Kidney epithelial cell (primary cell): ENCODE measurements at regions not wholly inside any gene's neighbourhood (a gene's known extent, or its start where the extent isn't known, plus 50 kb on each side); places are given as distances from the start of the nearest gene placed in this dataset.

ENCODE experiments used
- DNase-seq: peaks from one replicate; pipeline ENCODE4 v3.0.0-alpha.2; 2010; ENCODE audit warnings: low read depth
- H3K27me3 ChIP-seq: 2 replicates; pipeline ENCODE4 v1.6.0; 2011; ENCODE audit warnings: low read length; ENCODE audit not compliant: control insufficient read depth, insufficient read depth
- H3K36me3 ChIP-seq: 2 replicates; pipeline ENCODE4 v1.5.1; 2011; ENCODE audit warnings: low read length; ENCODE audit not compliant: control insufficient read depth, insufficient read depth
- H3K4me3 ChIP-seq: 2 replicates; pipeline ENCODE4 v1.5.1; 2011; ENCODE audit warnings: low read depth, mild to moderate bottlenecking, control low read depth, low read length
- TF ChIP-seq, protein P1 (sequence below): IDR thresholded peaks from 2 replicates; pipeline ENCODE4 v1.5.1; 2011; ENCODE audit warnings: mild to moderate bottlenecking, moderate library complexity, low read length, control low read depth, inconsistent platforms; ENCODE audit not compliant: insufficient read depth, poor library complexity, severe bottlenecking

DNA sequence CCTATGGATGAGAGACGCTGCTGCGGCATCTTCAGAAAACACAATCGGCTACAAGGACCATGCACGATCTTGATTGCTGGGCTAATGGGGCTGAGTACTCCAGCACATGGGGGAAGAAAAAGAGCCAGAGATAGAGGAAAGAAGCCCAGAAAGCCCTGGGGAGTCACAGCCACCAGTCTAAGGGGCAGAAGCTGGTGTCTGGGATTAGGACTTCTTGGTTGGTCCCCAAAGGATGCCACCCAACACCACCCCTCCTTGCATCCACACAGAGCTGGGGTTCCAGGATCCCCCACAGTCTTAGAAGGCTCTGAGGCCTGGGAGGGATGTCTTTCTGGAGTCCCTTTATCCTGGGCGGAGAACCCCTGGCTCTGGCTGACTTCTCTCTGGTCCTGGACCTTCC, 98.4 kb upstream of the TARDBP start:
- no peaks in the 10 kb centered on the region for H3K36me3 ChIP-seq
- H3K27me3 ChIP-seq: peaks cover 19% of the 10 kb centered on the region
- no peak overlapping the region for H3K4me3 ChIP-seq
- TF ChIP-seq, protein P1, sequence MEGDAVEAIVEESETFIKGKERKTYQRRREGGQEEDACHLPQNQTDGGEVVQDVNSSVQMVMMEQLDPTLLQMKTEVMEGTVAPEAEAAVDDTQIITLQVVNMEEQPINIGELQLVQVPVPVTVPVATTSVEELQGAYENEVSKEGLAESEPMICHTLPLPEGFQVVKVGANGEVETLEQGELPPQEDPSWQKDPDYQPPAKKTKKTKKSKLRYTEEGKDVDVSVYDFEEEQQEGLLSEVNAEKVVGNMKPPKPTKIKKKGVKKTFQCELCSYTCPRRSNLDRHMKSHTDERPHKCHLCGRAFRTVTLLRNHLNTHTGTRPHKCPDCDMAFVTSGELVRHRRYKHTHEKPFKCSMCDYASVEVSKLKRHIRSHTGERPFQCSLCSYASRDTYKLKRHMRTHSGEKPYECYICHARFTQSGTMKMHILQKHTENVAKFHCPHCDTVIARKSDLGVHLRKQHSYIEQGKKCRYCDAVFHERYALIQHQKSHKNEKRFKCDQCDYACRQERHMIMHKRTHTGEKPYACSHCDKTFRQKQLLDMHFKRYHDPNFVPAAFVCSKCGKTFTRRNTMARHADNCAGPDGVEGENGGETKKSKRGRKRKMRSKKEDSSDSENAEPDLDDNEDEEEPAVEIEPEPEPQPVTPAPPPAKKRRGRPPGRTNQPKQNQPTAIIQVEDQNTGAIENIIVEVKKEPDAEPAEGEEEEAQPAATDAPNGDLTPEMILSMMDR: no peak
- no peak for DNase-seq

DNA sequence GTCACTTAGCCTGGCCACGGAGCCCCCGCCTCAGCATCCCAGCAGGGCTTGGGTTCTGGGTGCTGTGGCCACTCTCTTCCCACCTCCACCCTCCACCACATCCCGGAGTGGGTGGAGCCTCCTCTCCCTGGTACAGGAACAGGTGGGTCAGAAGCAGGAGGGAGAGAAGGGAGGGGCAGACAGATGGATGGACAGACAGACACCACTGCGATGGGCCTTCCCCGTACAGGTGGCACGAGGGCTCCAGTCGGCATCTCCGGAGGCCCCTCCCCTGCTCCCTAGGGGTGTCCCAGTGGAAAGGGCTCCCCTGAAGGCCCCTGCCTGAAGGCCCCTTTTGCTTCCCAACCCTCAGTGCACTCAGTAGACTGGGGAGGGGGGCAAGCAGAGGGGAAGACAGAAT, 96.9 kb upstream of the TARDBP start:
- no peaks in the 10 kb centered on the region for H3K36me3 ChIP-seq
- TF ChIP-seq, protein P1: no peak
- H3K4me3 ChIP-seq: no peak overlapping the region
- no peak for DNase-seq
- H3K27me3 ChIP-seq: peaks cover 19% of the 10 kb centered on the region

DNA sequence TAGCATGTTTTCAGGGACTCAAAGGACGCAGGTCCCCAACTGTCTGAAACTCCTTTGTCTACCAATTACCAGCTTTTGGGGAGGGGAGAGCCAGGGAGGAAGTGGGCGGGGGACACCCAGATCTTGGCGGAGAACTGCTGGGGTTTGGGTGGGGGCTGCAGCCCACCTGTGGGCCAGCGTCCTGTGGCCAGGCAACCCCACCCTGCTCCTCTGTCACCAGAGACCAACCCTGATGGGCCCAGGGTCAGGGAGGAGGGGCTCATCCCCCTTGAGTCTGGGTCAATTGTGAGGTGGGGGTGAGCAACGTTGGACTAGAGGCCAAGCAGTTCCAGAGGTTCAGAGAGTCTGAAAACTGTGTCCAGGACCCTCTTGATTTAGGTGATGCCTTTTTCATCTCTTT, 96.1 kb upstream of the TARDBP start:
- TF ChIP-seq, protein P1: no peak
- Histone ChIP-seq H3K4me3 (no peak overlapping the region), H3K36me3 (no peaks in the 10 kb centered on the region), H3K27me3 (peaks cover 20% of the 10 kb centered on the region)
- no peak for DNase-seq

DNA sequence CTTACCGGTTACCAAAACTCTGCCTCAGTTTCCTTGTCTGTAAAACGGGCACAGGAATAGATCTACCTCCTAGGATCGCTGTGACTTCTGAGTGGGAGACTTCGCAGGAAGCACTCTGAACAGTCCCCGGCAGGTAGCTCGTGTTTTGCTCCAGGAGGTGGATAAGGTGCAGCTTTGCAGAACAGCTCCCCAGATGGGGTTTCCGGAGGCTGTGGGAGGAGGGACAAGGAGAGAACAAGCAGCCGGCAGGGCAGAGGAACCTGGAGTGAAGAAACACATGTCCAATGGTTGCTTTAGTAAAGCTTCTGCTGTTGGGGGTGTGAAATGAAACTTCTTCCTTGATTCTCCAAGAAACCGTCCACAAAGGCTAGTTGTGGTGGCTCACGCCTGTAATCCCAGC, 95.5 kb upstream of the TARDBP start:
- Histone ChIP-seq H3K36me3 (no peaks in the 10 kb centered on the region), H3K4me3 (no peak overlapping the region), H3K27me3 (peaks cover 20% of the 10 kb centered on the region)
- TF ChIP-seq, protein P1: no peak
- DNase-seq: no peak

DNA sequence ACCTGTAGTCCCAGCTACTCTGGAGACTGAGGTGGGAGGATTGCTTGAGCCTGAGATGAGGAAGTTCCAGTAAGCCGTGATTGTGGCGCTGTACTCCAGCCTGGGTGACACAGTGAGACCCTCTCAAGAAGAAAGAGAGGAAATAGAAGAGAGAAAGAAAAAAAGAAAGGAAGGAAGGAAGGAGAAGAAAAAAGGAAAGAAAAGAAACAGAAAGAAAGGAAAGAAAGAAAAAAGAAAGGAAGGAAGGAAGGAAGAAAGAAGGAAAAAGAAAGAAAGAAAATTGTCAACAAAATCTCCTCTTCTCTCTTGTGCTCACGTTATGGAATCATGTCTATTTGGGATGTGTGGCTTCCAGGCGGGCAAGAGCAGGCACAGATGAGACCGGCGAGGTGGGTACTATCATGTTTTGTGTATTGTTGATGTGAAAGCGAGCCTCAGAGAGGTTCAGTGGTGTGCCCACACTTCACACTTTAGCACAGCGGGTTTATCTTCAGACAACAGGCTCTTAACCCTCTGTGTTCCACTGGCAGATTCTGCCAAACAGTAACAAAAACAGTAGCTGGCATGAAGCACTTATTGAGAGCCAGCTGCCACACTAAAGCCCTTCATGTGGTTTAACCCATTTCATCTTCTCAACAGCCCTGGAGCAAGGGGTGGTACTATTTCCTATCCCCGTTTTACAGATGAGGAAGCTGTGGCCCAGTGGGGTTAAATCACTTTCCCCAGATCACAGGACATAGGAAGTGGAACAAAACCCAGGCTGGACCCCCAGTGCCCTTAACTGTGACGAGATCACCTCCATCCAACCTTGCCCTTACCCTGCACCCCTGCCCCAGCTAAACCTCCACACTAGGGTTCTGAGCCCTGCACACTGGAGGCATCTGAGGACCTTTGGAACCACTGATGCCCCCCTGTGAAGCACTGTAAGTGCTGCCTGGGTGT, 94.7 kb upstream of the TARDBP start:
- H3K27me3 ChIP-seq: peaks cover 20% of the 10 kb centered on the region
- no peaks in the 10 kb centered on the region for H3K36me3 ChIP-seq
- no peak overlapping the region for H3K4me3 ChIP-seq
- no peak for DNase-seq
- TF ChIP-seq, protein P1: no peak
